HepG2 (cell line): ENCODE measurements at regions not wholly inside any gene's neighbourhood (a gene's known extent, or its start where the extent isn't known, plus 50 kb on each side); places are given as distances from the start of the nearest gene placed in this dataset.

ENCODE experiments used
- CEBPB ChIP-seq: IDR thresholded peaks from 2 replicates; pipeline ENCODE4 v1.6.1; 2011; ENCODE audit warnings: low read depth, low read length, improper control_type of control experiment, borderline replicate concordance
- EEA1 ChIP-seq: sonication (generic); formaldehyde crosslinking; IDR thresholded peaks from 2 replicates; pipeline ENCODE4 v1.5.1; 2020; ENCODE audit warnings: mild to moderate bottlenecking, missing genetic modification reagents, borderline replicate concordance
- ZNF274 ChIP-seq: sonication (generic); formaldehyde crosslinking; IDR thresholded peaks from 2 replicates; pipeline ENCODE4 v1.5.1; 2020; ENCODE audit warnings: mild to moderate bottlenecking, missing genetic modification reagents

- TF ChIP-seq ZNF274 (CRISPR knock-in tag), result no peak
- TF ChIP-seq CEBPB, result no peak
- no peak for TF ChIP-seq EEA1 (CRISPR knock-in tag)
Measured at GRCh38 chr2:179332903-179333302, 68.3 kb upstream of the SESTD1 start.
